HG03103 (cell line): ENCODE measurements at regions not wholly inside any gene's neighbourhood (a gene's known extent, or its start where the extent isn't known, plus 50 kb on each side); places are given as distances from the start of the nearest gene placed in this dataset.
"Not testable (repeated sequence)": the region's sequence is repeated elsewhere in the genome, so short reads cannot be mapped to it uniquely, and the experiment has no call there.

ENCODE experiments used
- ATAC-seq: cut with Tn5 transposase; IDR thresholded peaks from one replicate; pipeline ENCODE4 v1.9.1; 2021; ENCODE audit warnings: low read depth; ENCODE audit not compliant: unreplicated experiment

DNA sequence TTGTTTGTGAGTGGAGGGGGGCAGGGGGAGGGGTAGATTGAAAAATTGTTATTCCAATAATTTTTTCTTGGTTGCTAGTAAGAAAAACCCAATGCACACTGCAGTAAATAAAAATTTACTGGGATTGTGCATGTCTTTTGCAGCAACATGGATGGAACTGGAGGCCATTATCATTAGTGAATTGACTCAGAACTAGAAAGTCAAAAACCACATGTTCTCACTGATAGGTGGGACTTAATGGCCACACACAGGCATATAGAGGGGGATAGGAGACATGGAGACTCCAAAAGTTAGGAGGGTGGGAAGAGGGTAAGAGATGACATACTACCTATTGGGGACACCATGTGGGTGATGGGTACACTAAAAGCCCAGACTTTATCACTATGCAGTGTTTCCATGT, 67.2 kb downstream of the BUB3 start:
- no peak for ATAC-seq

DNA sequence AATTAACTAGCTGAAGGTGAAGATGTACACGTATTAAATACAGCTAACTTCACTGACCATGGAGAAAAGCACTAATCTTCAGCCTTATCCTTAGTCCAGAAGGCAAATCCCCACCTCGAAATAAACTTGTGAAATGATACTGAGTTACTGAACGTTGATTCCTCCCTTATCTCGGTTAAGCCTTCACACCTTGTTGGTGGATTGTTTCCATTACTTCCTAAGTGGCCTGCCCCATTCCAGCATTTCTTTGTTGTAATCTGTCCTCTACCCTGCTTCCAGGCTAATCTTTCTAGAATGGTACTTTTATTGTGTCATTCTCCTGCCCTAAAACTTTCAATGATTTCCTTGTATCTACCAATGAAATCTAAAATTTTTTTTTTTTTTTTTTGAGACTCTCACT, 68.6 kb downstream of the BUB3 start:
- no peak for ATAC-seq

DNA sequence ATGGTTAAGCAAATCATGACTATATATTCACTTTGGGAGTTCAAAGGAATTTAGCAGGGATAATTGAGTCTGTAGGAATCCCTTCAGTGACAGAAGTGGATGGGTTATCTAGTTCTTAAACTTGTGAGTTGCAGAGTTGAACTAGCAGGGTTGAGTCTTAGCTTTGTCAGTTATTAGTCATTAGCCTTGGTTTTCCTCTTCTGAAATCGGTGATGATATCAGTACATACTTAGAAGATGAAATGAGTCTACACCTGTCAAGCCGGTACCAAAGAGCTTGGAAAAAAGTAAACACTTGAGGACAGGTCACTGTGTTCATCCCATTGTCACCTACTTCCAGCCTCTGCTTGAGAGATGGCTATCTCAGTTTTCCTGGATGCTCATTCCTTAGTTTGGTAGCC, 73.5 kb downstream of the BUB3 start:
- ATAC-seq: no peak

DNA sequence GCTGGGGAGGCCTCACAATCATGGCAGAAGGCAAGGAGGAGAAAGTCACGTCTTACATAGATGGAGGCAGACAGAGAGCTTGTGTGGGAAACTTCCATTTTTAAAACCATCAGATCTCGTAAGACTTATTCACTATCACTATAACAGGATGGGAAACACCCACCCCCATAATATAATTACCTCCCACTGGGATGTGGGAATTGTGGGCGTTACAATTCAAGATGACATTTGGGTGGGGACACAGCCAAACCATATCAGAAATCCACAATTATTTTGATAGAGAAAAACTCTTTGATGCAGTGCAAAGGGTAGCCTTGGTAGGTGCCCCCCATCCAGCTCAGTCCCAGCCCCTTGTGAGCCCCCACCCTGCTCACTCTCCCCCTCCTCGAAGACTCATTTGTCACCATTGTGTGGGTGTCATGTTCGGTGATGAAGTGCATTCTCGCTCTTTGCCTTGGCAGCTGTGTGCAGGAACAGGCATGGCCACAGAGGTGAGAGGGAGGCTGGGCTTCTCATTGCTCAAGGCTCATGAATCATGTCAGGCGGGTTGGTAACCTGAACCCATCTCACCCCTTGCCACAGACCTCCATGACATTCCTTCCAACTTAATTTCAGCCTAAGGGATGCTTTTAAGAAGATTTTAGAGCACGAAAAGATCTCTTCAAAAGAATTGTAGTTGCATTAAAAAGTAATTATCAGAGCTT, 75.9 kb downstream of the BUB3 start:
- ATAC-seq: no peak

DNA sequence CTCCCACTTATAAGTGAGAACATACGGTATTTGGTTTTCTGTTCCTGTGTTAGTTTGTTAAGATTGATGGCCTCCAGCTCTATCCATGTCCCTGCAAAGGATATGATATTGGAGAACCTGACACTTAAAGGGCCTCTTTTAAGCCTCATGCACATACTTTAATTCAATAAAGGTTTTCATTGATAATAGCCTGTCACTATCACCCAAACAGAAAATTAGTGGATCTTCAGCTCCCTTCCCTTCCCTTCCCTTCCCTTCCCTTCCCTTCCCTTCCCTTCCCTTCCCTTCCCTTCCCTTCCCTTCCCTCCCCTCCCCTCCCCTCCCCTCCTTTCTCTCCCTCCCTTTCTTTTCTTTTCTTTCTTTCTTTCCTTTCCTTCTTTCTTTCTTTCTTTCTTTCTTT, 78.7 kb downstream of the BUB3 start:
- ATAC-seq: not testable (repeated sequence)

DNA sequence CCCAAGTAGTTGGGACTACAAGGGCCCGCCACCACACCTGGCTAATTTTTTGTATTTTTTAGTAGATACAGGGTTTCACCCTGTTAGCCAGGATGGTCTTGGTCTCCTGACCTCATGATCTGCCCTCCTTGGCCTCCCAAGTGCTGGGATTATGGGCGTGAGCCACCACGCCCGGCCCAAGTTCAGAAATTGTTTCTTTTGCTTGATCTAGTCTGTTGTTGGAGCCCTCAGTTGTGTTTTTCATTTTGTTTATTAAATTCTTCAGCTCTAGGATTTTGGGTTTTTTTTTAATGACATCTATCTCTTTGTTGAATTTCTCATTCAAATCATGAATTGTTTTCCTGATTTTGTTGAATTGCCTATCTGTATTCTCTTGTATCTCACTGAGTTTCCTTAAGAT, 80.8 kb downstream of the BUB3 start:
- ATAC-seq: not testable (repeated sequence)

DNA sequence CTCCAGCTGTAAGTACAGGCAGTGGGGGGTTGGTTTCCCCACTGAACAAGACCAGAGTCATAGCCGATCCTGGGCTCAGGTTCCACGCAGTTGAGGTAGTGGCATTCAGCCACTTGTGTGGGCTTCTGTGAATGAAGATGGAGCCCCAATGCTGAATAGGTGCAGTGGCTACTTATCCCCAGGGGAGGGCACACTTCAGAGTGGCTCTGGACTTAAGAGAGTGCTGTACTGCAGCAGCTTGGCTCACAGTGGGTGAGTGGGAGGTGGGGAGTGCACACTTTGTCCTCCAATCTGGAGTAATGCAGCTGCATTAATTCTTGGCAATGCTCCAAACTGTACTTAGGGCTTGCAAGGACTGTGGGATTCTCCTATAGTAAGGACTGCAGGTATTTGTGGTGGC, 81.9 kb downstream of the BUB3 start:
- ATAC-seq: no peak

DNA sequence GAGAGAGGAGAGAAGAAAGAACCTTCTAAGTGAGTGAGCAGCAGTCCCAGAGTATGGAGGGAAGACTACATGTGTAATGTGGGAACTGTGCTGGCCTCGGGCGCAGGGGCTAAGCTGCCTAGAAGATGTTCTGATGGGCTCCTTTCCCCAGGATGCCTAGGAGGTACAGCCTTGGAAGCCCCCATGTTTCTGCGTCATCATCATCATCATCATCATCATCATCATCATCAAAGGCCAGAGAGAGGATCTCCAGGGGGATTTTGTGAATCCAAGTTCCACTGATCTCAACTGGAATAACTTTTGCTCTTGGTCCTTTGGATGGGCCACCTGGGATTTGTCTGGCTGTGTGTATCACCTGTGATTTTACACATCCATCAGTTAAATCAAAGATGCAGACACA, 86.0 kb downstream of the BUB3 start:
- no peak for ATAC-seq

DNA sequence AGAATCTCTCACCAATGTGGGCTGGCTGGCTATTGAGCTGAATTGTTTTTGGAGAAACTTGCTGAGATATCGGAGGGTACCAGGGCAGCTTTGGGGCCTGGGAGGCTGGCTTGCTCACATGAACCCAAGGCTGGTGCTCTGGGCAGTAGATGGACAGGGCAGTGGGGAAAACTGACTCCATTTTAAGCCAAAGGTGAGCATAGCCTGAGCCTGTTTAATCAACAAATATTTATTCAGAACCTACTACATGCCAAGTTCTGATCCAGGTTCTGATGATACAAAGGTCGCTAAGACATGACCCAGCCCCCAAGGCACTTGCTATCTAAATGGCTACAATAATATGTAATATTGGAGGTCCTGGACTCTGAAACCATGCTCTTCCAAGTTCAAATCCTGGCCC, 86.6 kb downstream of the BUB3 start:
- no peak for ATAC-seq

DNA sequence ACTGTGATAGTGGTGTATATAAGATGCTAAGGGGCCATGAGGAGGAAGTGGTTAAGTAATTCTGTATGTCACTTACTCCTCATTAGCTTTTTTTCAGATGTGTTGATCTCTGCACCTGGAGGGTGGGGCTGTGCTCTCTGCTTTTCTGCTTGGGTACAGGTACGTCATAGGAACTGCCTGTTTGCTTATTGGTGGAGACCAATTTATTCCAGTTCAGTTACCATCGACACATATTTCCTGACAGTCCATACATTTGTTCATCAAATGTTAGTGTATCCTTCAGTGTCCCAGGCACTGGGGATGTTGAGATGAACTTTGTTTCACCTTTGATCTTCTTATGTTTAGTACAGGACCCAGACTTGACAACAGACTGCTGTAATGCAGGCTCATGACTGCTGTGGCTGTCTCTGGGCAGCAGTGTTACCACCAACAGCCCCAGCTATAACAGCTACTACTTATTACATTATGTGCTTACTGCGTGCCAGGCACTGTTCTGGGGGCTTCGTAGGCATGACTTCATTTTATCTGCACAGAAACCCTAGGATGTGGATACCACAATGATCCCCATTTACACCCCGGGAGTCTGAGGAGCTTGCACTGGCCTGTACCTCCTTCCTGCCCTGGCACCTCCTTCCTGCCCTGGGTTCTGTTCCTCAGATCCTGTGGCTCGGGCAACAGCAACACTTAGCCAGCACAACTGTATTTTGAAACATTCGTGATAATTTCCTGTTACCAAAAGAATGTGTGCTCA, 87.4 kb downstream of the BUB3 start:
- ATAC-seq: no peak

DNA sequence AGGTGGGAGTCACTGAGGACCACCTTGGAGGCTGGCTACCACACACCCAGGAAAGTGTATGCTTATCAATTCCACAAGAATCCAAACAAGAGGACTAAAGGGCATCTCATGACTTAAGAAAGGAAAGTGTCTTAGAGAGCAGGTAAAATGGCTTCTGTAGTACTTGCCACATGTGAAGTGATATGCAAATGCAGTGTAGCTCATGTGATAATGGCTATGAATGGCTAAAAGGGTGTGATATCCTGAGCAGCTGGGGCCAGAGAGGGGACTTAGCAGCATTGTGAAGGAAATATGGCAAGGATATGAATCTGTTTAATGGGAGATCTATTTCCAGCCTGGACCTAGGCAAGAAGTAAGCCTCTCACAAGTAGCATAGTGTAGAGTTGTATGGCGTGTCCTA, 90.5 kb downstream of the BUB3 start:
- ATAC-seq: no peak

DNA sequence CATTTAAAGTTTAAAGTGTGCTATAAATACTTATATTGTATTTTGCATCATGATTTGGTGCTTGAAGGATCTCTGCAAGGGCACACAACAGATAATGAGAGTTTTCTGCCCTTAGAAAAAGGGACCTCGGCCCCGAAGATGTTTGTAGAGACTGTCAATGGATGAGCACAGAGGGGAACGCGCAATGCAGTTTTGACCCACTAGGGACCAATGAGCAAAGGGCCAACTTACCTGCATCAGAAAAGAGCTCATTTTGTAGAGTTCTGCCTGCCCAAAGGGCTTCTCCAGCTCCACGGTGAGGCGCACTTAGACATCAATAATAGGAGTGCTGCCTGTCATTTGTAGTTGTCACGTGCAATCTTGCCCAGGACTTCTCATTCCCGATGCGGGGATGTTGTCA, 91.1 kb downstream of the BUB3 start:
- ATAC-seq: no peak

DNA sequence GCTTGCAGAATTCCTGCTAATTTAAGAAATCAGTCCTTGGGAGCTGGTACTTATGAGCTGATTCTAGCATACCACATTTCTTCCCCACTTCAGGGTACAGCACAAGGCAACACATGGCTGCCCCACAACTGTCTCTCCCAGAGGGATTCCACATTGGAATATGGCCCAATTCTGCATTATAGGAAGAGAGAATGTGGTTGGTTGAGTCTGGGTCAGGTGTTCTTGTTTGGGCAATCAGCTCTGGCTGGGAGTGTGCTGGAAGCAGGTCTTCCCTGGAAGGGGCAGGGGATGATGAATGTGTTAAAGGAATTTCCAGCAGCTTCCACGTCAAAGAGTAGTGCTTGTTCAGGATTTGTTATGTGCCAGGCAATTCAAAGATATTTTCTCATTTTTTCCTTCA, 95.7 kb downstream of the BUB3 start:
- ATAC-seq: no peak

DNA sequence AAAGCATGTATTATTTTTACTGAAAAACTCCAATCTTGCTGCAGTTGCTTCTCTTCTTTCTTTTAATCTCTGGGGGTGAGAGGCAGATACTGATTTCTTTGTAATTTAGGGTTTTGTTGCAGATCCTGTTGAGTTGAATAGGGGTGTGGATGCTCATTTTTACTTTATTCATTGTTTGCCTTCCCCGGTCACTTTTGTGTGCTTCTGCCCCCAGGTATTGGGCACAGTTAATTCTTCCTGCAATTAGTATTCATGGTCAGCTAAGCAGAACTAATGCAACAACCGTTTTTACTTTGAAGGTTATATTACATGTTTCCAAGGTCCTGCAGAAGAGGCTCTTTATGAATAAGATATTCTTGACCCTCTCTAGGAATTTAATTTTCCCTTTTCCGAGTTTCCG, 96.4 kb downstream of the BUB3 start:
- ATAC-seq: no peak

DNA sequence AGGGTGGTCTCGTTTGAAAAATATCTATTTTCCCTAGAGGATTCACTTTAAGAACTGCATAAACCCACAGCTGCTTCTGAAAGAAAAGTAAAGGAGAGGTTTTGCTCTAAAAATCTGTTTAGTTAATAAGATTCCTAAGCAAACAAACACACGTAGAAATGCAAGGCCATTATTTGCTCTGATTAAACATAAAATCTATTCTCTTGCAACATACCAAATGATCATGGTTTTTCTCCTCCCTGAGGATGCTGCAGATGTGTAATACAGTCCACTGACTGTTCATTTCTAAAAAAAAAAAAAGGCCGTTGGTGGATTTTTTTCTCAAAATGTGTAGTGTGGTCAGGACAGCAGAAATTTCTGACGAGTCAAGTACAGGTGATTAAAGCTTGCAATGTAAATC, 98.6 kb downstream of the BUB3 start:
- ATAC-seq: no peak

DNA sequence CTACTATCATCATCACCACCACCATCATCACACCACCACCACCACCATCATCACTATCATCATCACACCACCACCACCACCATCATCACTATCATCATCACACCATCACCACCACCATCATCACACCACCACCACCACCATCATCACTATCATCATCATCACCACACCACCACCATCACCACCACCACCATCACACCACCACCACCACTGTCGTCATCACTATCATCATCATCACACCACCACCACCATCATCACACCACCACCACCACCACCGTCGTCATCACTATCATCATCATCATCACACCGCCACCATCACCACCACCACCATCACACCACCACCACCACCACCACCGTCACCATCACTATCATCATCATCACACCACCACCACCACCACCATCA, 100.1 kb downstream of the BUB3 start:
- not testable (repeated sequence) for ATAC-seq

DNA sequence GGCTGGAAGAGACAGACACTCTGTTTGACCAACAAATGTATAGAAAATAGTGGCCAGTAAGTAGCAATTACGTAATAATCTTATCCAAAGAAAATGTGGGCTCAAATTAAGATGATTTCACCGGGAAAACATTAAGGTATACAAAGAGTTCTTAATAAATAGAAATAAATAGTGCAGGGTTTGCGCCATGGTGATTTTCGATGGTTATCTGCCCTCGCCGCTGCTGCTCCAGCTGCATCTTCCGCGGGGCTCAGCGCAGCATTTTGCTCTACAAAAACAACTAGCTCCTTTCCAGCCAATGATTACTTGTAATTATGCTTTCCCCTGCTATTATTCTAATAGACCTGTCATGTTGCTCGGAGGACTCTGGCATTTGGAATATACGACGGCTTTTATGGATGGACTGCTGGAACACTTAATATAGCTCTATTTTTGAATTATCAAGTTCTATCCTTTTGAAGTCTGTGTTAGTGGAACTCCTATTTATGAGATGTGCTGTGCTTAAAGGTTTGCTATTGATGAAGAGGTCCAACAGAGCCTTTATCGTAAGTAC, 103.8 kb downstream of the BUB3 start:
- ATAC-seq: no peak

DNA sequence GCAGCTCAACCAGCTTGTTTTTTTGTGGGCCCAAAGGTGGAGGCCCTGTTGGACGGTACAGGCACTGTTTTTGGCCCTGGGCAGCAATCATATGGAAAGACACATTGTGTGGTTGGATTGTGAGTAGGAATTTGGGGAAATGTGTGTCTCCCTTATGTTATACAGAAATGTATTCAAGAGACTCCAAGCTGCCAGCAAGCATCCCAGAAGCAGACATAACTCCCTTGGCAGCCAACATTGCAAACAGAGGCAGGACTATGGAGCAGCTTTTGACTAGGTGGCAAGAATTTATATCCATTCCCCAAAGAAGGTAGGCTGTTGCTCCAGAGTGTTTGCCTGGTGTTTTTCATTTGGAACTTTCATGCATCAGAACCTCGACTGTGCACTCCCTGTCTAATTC, 104.9 kb downstream of the BUB3 start:
- no peak for ATAC-seq

DNA sequence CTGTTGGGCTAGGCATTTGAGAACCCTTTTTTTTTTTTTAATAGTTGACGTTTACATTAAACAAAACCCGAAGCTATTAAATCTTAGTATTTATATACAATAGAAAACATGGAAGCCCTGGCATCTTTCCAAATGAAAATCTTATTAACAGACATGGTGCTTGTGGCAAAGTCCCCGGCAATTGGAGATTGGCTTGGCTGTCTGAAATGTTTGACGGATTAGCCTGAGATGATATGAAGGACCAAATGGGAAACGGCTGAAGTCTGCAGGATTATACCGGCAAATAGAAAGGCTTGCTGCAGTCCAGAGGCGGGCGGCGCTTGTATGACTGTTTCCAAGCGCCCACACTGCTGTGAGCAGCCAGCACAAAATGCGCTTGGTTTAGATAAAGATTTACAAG, 105.6 kb downstream of the BUB3 start:
- no peak for ATAC-seq

DNA sequence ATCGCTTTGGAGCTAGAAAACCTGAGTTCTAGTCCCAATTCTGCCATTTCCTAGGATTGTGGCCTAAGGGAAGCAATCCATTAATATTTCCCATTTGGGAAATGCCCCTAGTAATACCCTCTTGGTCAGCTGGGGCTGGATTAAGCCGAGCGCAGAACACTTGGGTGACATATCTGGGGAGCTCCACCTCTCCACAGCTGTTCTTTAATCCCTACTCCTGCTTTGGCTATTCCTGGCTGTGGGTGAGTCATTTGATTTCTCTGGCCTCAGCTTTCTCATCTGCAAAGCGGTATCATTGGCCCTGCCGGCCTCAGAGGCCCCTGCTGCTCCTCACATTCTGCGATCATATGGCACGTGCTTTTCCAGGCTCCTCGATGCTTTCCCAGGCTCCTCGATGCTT, 108.3 kb downstream of the BUB3 start:
- no peak for ATAC-seq

DNA sequence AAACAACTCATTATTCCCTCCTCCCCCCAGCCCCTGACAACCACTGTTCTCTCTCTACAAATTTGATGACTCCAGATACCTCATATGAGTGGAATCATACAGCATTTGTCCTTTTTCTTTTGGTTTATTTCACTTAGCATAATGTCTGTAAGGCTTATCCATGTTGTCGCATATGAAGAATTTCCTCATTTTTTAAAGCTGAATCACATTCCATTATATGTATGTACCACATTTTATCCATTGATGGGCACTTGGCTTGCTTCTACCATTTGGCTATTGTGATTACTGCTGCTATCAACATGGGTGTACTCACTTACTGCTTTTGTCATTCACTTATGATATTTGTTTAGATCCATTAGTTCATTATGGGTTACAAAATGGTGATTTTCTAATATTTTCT, 112.8 kb downstream of the BUB3 start:
- ATAC-seq: no peak

DNA sequence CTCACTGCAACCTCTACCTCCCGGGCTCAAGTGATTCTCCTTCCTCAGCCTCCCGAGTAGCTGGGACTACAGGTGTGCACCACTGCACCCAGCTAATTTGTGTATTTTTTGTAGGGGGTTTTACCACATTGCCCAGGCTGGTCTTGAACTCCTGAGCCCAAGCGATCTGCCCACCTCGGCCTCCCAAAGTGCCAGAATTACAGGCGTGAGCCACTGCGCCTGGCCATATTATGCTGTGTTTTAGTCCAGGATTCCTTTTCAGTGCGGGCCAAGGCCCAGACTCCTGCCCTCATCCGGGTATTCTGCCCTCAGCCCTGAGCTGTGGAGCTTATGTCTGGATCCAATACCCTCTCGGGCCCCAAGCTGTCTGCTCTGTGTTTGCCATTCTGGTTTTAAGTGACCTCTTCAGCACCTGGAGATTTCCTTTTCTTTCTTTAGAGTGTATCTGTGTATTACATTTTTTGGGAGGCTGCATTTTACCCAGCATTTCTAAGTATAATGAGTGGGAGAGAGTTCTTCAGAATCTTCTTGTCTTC, 114.9 kb downstream of the BUB3 start:
- ATAC-seq: no peak
